ENCODE measurements at regions not wholly inside any gene's neighbourhood (a gene's known extent, or its start where the extent isn't known, plus 50 kb on each side); places are given as distances from the start of the nearest gene placed in this dataset.

DNA sequence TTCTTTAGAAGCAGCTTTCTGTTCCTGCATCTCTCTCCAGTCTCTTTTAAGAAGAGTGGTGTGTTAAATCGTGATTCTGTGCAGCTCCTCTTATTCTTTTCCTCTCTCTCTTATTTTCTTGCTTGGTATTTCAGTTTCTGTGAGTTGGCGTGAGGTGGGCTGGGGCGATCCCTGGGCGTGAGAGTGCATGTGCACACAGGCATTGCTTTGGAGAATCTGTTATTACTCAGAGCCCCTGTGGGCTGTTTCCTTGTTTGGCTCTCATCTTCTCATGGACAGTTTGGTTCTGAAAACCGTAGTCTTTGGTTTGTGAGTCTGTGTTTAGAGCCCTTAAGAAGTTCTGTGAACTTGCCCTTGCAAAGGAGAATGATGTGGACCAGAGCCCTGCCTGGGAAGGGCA, 97.2 kb upstream of the CLNK start:
- TF ChIP-seq, protein P1, sequence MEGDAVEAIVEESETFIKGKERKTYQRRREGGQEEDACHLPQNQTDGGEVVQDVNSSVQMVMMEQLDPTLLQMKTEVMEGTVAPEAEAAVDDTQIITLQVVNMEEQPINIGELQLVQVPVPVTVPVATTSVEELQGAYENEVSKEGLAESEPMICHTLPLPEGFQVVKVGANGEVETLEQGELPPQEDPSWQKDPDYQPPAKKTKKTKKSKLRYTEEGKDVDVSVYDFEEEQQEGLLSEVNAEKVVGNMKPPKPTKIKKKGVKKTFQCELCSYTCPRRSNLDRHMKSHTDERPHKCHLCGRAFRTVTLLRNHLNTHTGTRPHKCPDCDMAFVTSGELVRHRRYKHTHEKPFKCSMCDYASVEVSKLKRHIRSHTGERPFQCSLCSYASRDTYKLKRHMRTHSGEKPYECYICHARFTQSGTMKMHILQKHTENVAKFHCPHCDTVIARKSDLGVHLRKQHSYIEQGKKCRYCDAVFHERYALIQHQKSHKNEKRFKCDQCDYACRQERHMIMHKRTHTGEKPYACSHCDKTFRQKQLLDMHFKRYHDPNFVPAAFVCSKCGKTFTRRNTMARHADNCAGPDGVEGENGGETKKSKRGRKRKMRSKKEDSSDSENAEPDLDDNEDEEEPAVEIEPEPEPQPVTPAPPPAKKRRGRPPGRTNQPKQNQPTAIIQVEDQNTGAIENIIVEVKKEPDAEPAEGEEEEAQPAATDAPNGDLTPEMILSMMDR (IDR thresholded peaks at IDR 0.05; ENCODE audit: low read length): no peak
- TF ChIP-seq EZH2 (IDR thresholded peaks at IDR 0.05; ENCODE audit: borderline replicate concordance, low read length): no peak

Data from OCI-LY1 (cell line).